Fibroblast of pulmonary artery (primary cell): ENCODE measurements at regions not wholly inside any gene's neighbourhood (a gene's known extent, or its start where the extent isn't known, plus 50 kb on each side); places are given as distances from the start of the nearest gene placed in this dataset.
A peak's percentile ranks its signal among the peaks of the same experiment; 100 is the strongest.

ENCODE experiments used
- DNase-seq: peaks from one replicate; pipeline ENCODE4 v3.0.0-alpha.2; 2010; ENCODE audit warnings: low read depth
- H3K4me3 ChIP-seq: replicated peaks from 2 replicates; pipeline ENCODE4 v1.5.1; 2011; ENCODE audit warnings: low read depth, mild to moderate bottlenecking, control low read depth, low read length, moderate library complexity
- TF ChIP-seq, protein P1 (sequence below): IDR thresholded peaks from 2 replicates; pipeline ENCODE4 v1.5.1; 2011; ENCODE audit warnings: mild to moderate bottlenecking, control low read depth, low read length, inconsistent platforms; ENCODE audit errors: missing control alignments

DNA sequence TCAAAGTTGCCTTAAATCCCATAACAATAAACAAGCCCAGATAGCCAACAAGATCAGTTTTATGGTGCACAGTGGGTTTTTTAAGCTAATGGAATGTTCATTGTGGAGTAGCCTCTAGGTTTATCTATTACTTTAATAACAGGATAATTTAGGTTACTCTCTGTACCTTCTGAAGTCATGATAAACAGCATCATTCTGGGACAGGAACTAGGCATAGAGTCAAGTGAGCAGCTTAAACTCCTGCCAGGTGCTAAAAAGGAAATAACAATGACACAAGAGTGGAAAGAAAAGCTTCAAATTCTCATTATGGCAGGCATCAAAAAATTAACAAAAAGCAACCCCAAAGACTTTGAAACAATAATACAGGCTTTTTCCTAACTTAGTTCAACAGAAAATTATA lies 228.8 kb downstream of the HACE1 start:
- no peak for DNase-seq
- TF ChIP-seq, protein P1, sequence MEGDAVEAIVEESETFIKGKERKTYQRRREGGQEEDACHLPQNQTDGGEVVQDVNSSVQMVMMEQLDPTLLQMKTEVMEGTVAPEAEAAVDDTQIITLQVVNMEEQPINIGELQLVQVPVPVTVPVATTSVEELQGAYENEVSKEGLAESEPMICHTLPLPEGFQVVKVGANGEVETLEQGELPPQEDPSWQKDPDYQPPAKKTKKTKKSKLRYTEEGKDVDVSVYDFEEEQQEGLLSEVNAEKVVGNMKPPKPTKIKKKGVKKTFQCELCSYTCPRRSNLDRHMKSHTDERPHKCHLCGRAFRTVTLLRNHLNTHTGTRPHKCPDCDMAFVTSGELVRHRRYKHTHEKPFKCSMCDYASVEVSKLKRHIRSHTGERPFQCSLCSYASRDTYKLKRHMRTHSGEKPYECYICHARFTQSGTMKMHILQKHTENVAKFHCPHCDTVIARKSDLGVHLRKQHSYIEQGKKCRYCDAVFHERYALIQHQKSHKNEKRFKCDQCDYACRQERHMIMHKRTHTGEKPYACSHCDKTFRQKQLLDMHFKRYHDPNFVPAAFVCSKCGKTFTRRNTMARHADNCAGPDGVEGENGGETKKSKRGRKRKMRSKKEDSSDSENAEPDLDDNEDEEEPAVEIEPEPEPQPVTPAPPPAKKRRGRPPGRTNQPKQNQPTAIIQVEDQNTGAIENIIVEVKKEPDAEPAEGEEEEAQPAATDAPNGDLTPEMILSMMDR: no peak

GRCh38 chr6:104630522-104630921 lies 229.2 kb downstream of the HACE1 start:
- no peak for DNase-seq

More for the DNA sequence above, 228.8 kb downstream of the HACE1 start:
- H3K4me3 ChIP-seq: no peak overlapping the region

DNA sequence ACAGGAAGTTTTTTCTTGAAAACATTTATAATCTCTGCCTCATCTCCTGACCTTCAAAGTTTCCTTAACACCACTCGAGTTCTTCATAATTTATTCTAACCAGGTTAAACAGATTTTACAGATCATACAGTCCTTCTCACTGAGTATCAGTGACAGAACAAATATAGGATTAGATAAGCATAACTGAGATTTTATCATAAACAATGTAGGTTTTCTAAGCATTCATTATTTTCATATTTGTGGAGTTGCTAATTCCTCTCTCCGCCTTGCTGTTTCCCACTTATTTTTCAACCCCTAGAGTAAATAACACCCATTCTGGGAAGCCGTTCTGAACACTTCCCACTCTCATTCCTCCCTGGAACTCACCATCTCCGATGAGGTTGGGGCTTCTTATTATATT lies 229.9 kb downstream of the HACE1 start:
- TF ChIP-seq, protein P1: no peak
- H3K4me3 ChIP-seq: no peak overlapping the region
- DNase-seq: no peak

More at GRCh38 chr6:104630522-104630921, 229.2 kb downstream of the HACE1 start:
- TF ChIP-seq, protein P1: no peak
- H3K4me3 ChIP-seq: no peak overlapping the region

DNA sequence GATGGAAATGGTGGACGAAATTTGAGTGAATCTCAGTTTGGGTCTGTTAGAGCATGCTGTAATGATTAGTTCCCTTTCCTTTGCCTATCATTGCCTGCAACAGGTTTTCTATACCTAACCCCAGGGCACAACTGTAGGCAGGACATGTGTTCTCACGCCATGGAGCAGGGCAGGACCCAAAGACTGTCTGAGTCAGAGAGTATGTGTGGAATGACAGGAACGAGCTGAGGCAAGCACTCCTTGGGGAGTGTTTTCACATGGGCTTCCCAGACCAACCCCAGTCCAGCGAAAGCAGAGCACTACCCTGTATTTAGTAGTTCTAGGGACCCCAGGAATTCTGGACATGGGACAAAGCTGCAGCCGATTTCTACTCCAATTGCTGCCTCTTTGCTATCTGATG lies 234.2 kb downstream of the HACE1 start:
- TF ChIP-seq, protein P1: no peak
- DNase-seq: peak; percentile 82
- H3K4me3 ChIP-seq: no peak overlapping the region

- no peak overlapping the region for H3K4me3 ChIP-seq
- DNase-seq: no peak
- TF ChIP-seq, protein P1: peak; percentile 2
Measured at GRCh38 chr6:104623052-104623690, 236.5 kb downstream of the HACE1 start.

GRCh38 chr6:104621396-104621795 lies 238.3 kb downstream of the HACE1 start:
- no peak for DNase-seq
- TF ChIP-seq, protein P1: no peak
- no peak overlapping the region for H3K4me3 ChIP-seq

DNA sequence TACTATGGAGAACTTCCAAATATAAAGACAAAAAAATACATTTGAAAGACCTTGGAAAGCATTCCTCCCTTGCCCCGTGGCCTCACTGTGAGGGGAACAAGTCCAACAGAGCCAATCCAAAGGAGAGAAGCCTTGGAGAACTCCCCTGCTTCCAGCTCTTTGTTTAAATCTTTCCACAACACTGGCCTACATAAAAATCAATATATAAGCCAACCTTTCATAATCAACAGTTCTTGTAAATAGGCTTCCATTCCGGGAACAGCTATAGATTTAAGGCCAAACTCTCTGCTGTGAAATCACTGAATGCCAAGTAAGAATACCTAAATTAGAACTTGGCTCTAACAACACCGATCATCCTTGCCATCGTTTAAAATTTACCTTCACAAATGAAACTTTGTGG lies 242.1 kb downstream of the HACE1 start:
- no peak overlapping the region for H3K4me3 ChIP-seq
- no peak for DNase-seq
- TF ChIP-seq, protein P1: no peak
